ENCODE measurements at regions not wholly inside any gene's neighbourhood (a gene's known extent, or its start where the extent isn't known, plus 50 kb on each side); places are given as distances from the start of the nearest gene placed in this dataset.

DNA sequence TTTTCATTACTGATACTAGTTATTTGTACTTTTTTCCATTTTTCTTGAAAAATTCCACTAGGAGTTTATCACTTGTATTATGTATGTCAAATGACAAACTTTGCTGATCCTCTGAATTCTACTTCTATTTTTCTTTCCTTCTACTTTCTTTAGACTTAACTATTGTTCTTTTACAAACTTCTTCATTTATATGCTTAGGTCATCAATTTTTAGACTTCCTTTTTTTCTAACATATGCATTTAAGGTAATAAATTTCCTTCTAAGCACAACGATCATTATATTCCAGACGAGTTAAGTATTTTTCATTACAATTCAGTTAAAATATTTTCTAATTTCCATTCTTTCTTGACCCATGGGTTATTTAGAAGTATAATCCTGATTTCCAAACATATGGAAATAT is 240.8 kb downstream of the NHLRC3 start:
- peak in 1 of 3 donors; percentile 1 for DNase-seq (ENCODE audit: low read depth in 2 of 3, low spot score in 2 of 3)

DNA sequence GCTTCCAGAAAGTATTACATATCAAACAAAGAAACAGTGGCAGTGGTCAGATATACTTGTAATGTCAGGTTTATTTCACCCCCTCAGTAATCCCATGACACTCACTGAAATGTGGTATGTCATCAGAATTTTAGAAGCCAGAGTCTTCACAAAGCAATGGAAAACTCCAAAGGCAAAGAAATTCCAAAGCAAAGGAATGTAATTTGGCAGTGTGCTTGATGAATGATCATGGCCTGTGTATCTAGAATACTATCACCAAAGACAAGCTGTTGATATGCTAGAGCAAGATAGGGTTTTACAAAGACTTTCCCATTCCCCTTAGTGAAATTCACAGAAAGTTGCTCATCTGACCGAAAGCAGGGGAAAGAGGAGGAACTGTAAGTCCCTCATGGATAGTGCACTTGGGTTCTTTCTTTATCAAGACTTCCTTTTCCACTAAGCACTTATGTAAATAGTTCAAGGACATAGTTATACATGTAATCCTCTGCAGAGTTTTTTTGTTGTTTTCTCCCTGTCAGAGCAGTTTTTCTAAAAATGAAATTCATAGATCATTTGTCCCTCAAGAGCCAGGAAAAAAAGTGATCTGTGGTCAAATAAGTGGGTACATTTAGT is 243.4 kb downstream of the NHLRC3 start:
- no peak for DNase-seq (ENCODE audit: low read depth in 2 of 3, low spot score in 2 of 3)

DNA sequence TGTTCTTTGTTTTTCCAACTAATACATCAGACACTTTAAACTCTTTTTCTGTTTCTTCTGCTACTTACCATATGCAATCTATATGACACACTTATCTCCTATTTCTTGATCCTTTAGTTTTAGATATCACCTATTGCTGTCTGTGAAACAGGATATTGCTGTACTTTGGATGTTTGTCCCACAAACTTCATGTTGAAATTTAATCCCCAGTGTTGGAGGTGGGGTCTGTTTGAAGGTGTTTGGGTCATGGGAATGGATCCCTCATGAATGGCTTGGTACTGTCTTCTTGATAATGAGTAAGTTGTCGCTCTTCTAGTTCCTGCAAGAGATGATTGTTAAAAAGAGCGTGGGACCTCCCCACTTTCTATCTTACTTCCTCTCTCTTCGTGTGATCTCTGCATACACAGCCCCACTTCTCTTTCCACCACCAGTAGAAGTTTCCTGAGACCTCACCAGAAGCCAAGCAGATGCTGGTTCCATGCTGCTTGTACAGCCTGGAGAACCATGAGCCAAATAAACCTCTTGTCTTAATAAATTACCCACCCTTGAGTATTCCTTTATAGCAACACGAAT is 244.2 kb downstream of the NHLRC3 start:
- no peak for DNase-seq (ENCODE audit: low read depth in 2 of 3, low spot score in 2 of 3)

DNA sequence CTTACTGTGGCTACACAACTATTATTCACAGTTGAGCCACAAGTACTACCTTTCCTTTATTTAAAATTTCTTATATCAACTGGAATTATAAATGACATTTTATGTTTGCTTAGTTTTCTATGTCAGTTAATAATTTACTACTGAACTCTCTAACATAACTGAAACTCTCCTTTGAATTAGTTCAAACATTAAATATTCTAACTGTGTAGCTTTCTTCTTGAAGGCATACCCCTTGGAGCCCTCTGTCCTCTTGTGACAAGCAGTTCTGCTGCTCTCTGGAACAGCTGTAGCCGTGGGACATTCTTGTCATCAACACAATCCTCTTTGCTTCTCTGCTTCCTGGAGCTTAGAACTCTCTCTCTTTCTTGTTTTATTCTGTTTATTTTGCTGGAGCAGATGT is 244.8 kb downstream of the NHLRC3 start:
- no peak for DNase-seq (ENCODE audit: low read depth in 2 of 3, low spot score in 2 of 3)

DNA sequence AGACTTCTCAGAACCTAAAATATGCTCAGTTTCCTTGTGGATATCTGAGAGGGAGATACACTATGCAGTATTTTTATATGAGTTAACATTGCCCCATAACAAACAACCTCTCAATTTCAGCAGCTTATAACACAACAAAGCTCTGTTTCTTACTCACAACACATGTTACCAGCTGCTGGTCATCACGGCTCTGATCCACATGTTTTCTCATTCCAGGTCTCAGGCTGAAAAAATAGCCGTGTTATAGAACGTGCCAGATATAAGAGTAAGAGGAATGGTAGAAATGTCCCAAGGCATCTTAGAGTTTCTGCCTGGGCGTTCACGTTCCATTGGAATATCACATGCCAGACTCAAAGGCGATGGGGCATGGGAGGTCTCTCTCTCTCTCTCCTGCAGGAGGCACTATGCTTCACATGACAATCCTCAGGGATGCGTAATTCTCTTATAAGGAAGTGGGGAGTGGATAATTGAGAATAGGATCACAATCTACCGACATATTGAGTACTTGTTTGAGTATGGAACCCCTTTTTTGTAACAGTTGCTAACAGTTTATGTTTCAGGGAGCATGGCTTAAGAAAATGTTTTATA is 246.6 kb downstream of the NHLRC3 start:
- DNase-seq (ENCODE audit: low read depth in 2 of 3, low spot score in 2 of 3) = no peak
